ENCODE measurements at regions not wholly inside any gene's neighbourhood (a gene's known extent, or its start where the extent isn't known, plus 50 kb on each side); places are given as distances from the start of the nearest gene placed in this dataset.

DNA sequence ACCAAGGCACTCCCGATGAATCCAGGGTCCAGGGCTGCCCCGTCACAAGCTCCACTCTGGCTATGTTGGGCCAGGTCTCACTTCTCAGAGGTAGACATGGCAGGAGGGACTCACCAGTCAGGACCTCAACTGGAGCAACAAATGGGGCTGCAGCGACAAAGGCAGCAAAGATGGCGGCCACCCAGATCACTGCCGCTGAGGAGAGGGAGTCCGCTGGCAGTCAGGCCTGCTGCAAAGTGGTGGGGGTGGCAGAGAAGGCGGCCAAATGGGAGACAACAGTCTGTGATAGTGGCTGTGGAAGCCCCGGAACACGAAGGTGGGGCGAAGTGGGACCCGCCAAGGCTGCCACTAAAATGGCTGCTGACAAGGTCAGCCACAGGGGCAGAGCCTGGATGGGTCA lies 143.3 kb upstream of the RADX start:
- no peak for TF ChIP-seq CTCF (conservative IDR thresholded peaks at IDR 0.05; ENCODE audit: low read depth, low read length)
- no peak for TF ChIP-seq EZH2 (IDR thresholded peaks at IDR 0.05; ENCODE audit: borderline replicate concordance, low read depth, low read length, poor library complexity, severe bottlenecking)

Measured in A673 (cell line).